HEK293T (cell line): ENCODE measurements at regions not wholly inside any gene's neighbourhood (a gene's known extent, or its start where the extent isn't known, plus 50 kb on each side); places are given as distances from the start of the nearest gene placed in this dataset.
"Not testable (repeated sequence)": the region's sequence is repeated elsewhere in the genome, so short reads cannot be mapped to it uniquely, and the experiment has no call there.

Experiments
- CTCF ChIA-PET: fragments of 350-600 bp; formaldehyde crosslinking; extraction: SDS; loops from one replicate; lab custom pipeline; 2021; ENCODE audit warnings: antibody characterized with exemption, inconsistent platforms; lab: Yijun Ruan, JAX
- POLR2A ChIA-PET: fragments of 350-600 bp; formaldehyde crosslinking; extraction: SDS; loops from one replicate; lab custom pipeline; 2020; ENCODE audit warnings: antibody characterized with exemption, inconsistent platforms; lab: Yijun Ruan, JAX
- DNase-seq: peaks from one replicate; pipeline ENCODE4 v3.0.0; 2012; ENCODE audit warnings: mixed read lengths; ENCODE audit errors: extremely low spot score
- ARNT ChIP-seq: fragments of 450-650 bp; IDR thresholded peaks from 2 replicates; pipeline ENCODE4 v1.6.1; 2017; ENCODE audit warnings: mild to moderate bottlenecking
- BHLHE40 ChIP-seq: fragments of 450-650 bp; IDR thresholded peaks from 2 replicates; pipeline ENCODE4 v1.6.1; 2016; ENCODE audit warnings: mild to moderate bottlenecking, moderate library complexity, borderline replicate concordance
- CTBP1 ChIP-seq: fragments of 450-650 bp; IDR thresholded peaks from 2 replicates; pipeline ENCODE4 v1.6.1; 2016; ENCODE audit warnings: borderline replicate concordance
- ELF4 ChIP-seq: fragments of 450-650 bp; IDR thresholded peaks from 2 replicates; pipeline ENCODE4 v1.6.1; 2017; ENCODE audit warnings: antibody characterized with exemption
- FOXA1 ChIP-seq: fragments of 450-650 bp; IDR thresholded peaks from 2 replicates; pipeline ENCODE4 v1.6.1; 2016; ENCODE audit warnings: mild to moderate bottlenecking
- FOXK2 ChIP-seq: fragments of 450-650 bp; IDR thresholded peaks from 2 replicates; pipeline ENCODE4 v1.6.1; 2016; ENCODE audit warnings: mild to moderate bottlenecking
- FOXM1 ChIP-seq: fragments of 450-650 bp; IDR thresholded peaks from 2 replicates; pipeline ENCODE4 v1.6.1; 2017; ENCODE audit warnings: mild to moderate bottlenecking, borderline replicate concordance
- HDGF ChIP-seq: fragments of 450-650 bp; IDR thresholded peaks from 2 replicates; pipeline ENCODE4 v1.6.1; 2017; ENCODE audit warnings: antibody characterized with exemption, borderline replicate concordance
- L3MBTL2 ChIP-seq: fragments of 450-650 bp; conservative IDR thresholded peaks from 2 replicates; pipeline ENCODE4 v1.6.1; 2016; ENCODE audit warnings: mild to moderate bottlenecking
- LEF1 ChIP-seq: fragments of 450-650 bp; IDR thresholded peaks from 2 replicates; pipeline ENCODE4 v1.6.1; 2017; ENCODE audit warnings: mild to moderate bottlenecking, borderline replicate concordance
- NFRKB ChIP-seq: fragments of 450-650 bp; IDR thresholded peaks from 2 replicates; pipeline ENCODE4 v1.6.1; 2016; ENCODE audit warnings: mild to moderate bottlenecking, moderate library complexity
- SP1 ChIP-seq: fragments of 450-650 bp; IDR thresholded peaks from 2 replicates; pipeline ENCODE4 v1.6.1; 2017
- SUZ12 ChIP-seq: fragments of 450-650 bp; IDR thresholded peaks from 2 replicates; pipeline ENCODE4 v1.6.1; 2016; ENCODE audit warnings: mild to moderate bottlenecking
- TARDBP ChIP-seq: fragments of 450-650 bp; IDR thresholded peaks from 2 replicates; pipeline ENCODE4 v1.6.1; 2016
- ZNF384 ChIP-seq: fragments of 450-650 bp; IDR thresholded peaks from 2 replicates; pipeline ENCODE4 v1.6.1; 2016
- TF ChIP-seq, protein P1 (sequence below): fragments of 450-650 bp; IDR thresholded peaks from 2 replicates; pipeline ENCODE4 v1.6.1; 2016

DNA sequence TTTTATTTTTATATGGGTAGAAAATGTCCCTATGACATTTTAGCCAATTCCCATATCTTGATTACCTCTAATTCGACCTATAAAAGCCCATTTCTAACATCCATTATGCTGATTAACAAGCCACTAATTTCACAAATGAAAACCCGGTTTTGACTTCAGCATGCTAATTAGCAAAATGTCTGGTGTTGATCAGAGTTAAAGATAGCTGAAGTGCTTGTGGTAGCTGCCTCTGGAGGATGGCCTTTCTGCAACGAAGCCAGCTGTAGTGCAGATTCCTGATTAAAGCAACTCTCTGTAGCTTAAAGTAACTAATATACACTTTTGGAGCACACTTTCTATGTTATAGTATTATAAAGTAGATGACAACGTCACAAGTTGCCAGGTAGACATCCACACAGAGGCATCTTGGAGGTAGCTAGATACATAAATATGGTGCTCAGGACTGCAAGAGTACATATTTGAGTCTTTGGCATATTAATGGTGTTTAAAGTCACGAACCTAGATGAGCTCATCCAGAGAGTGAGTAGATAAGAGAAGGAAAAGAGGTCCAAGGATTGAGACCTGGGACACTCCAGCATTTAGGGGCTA is 239.5 kb downstream of the BRINP2 start:
- POLR2A ChIA-PET, result no interaction called here
- CTCF ChIA-PET, result no interaction called here
- no peak for DNase-seq
- no peak for TF ChIP-seq ELF4
- TF ChIP-seq L3MBTL2, result no peak
- TF ChIP-seq FOXK2, result no peak
- no peak for TF ChIP-seq HDGF
- no peak for TF ChIP-seq NFRKB
- TF ChIP-seq TARDBP, result no peak
- TF ChIP-seq BHLHE40, result no peak
- no peak for TF ChIP-seq SUZ12
- TF ChIP-seq SP1, result no peak
- TF ChIP-seq CTBP1, result no peak

DNA sequence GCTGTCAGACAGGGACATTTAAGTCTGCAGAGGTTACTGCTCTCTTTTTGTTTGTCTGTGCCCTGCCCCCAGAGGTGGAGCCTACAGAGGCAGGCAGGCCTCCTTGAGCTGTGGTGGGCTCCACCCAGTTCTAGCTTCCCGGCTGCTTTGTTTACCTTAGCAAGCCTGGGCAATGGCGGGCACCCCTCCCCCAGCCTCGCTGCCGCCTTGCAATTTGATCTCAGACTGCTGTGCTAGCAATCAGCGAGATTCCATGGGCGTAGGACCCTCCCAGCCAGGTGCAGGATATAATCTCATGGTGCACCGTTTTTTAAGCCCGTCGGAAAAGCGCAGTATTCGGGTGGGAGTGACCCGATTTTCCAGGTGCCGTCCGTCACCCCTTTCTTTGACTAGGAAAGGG is 235.6 kb downstream of the BRINP2 start:
- POLR2A ChIA-PET, DNase-seq, CTCF ChIA-PET: not testable (repeated sequence)

DNA sequence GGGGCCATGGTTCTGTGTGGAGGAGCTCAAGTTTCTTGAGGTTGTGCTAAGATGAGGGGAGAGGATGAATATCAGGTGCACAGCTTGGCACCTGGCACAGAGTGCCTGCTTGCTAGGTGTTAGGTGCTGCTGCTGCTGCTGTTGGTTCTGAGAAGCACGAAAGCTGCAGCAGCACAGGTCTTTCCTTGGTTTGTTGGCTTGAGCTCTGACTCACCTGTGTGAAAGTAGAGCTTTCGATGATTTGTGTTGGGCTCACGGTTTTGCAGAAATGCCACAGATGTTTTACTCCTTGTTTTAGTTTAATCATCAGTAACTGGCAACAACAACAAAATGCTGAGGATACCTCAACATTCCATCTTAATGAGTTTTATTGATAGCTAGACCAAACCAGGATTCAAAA is 221.6 kb downstream of the BRINP2 start:
- POLR2A ChIA-PET, result no interaction called here
- CTCF ChIA-PET, result no interaction called here
- TF ChIP-seq FOXA1 (no peak), BHLHE40 (no peak), TARDBP (no peak), L3MBTL2 (no peak), HDGF (no peak), FOXK2 (no peak), FOXM1 (no peak), ELF4 (no peak), ZNF384 (no peak), CTBP1 (no peak), LEF1 (no peak), SP1 (no peak), ARNT (no peak), SUZ12 (no peak), NFRKB (no peak)
- TF ChIP-seq, protein P1, sequence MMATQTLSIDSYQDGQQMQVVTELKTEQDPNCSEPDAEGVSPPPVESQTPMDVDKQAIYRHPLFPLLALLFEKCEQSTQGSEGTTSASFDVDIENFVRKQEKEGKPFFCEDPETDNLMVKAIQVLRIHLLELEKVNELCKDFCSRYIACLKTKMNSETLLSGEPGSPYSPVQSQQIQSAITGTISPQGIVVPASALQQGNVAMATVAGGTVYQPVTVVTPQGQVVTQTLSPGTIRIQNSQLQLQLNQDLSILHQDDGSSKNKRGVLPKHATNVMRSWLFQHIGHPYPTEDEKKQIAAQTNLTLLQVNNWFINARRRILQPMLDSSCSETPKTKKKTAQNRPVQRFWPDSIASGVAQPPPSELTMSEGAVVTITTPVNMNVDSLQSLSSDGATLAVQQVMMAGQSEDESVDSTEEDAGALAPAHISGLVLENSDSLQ, result no peak
- DNase-seq, result no peak

DNA sequence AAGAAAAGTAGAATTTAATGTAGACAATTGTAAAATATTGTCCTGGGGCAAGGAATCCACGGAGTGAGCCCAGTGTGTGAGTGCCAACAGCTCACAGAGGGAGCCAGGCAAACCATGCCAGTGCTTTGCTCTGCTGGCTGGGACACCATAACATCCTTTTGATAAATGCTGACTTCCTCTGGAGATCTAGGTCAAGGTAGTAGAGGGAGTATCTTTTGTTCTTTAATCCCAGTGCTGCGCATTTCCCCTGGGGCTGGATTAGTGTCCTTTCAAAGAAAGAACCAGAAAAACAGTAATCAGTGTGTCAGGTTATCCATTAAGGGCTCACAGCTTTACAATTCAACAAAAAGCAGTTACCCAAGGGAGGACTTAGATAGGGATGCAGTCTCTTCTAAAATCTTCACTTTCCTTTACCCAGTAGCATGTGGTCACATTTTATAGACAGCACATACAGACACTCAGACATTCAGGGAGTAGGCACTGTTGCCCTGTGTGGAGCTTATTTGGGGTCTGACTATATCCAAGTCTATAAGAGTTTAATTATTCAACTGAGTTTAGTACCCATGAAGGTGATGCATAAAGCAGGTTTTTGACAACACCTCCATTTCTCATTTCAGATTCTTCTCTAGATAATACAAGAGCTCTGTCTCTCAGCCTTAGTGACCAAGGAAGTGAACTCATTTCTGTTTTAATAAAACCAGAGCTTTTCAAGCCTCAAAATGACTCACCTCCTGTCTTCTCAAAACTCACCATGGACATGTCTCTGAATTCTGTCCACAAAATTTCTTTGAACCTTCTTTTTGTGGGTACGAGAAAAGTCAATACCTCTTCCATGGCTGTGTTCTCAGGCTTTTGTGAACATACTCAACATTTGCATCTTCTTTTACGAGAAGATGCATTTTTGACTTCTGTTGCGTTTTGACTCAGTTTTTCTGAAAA is 215.3 kb downstream of the BRINP2 start:
- ChIA-PET POLR2A (no interaction called here), CTCF (no interaction called here)
- TF ChIP-seq SUZ12 (no peak), ELF4 (no peak), FOXM1 (no peak), ARNT (no peak), SP1 (no peak), LEF1 (no peak), CTBP1 (no peak), NFRKB (no peak), ZNF384 (no peak), FOXA1 (no peak), BHLHE40 (no peak), TARDBP (no peak), HDGF (no peak), L3MBTL2 (no peak), FOXK2 (no peak)
- TF ChIP-seq, protein P1, result no peak
- DNase-seq, result no peak

DNA sequence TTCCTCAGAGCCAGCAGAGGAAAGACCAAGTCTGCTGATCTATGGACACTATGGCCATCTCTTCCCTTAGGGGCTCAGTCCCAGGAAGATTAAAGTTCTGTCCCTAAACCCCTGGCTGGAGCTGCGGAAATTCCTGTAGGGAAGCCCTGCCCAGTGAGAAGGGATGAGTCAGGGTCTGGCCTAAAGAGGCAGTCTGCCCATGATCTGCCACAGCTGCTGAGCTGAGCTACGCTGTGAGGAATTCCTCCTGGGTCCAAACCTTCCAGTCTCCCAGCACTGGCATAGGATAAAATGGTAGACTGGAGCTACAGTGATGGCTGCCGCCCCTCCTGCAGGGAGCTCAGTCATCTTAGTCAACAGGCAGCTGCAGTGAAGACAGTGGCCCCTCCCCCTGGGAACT is 213.7 kb downstream of the BRINP2 start:
- no peak for TF ChIP-seq NFRKB
- TF ChIP-seq, protein P1, result no peak
- TF ChIP-seq L3MBTL2, result no peak
- TF ChIP-seq TARDBP, result no peak
- TF ChIP-seq ZNF384, result no peak
- no peak for TF ChIP-seq SP1
- no peak for TF ChIP-seq BHLHE40
- POLR2A ChIA-PET, result no interaction called here
- DNase-seq, result no peak
- CTCF ChIA-PET, result no interaction called here

DNA sequence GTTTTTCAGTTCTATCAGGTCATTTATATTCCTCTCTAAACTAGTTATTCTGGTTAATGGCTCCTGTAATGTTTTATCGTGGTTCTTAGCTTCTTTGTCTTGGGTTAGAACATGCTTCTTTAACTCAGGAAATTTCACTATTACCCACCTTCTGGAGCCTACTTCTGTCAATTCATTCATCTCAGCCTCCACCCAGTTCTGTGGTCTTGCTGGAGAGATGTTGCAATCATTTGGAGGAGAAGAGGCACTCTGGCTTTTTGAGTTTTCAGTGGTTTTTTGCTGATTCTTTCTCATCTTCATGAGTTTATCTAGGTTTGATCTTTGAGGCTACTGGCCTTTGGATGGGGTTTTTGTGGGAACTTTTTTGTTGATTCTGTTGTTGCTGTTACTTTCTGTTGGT is 213.0 kb downstream of the BRINP2 start:
- DNase-seq, result no peak
- TF ChIP-seq SUZ12, result no peak
- no peak for TF ChIP-seq ELF4
- TF ChIP-seq ARNT, result no peak
- TF ChIP-seq LEF1, result no peak
- TF ChIP-seq NFRKB, result no peak
- no peak for TF ChIP-seq BHLHE40
- no peak for TF ChIP-seq SP1
- TF ChIP-seq FOXK2, result no peak
- TF ChIP-seq, protein P1, result no peak
- TF ChIP-seq TARDBP, result no peak
- TF ChIP-seq ZNF384, result no peak
- no peak for TF ChIP-seq FOXM1
- no peak for TF ChIP-seq FOXA1
- ChIA-PET CTCF (no interaction called here), POLR2A (no interaction called here)
